ENCODE measurements at regions not wholly inside any gene's neighbourhood (a gene's known extent, or its start where the extent isn't known, plus 50 kb on each side); places are given as distances from the start of the nearest gene placed in this dataset.
"Not testable (repeated sequence)": the region's sequence is repeated elsewhere in the genome, so short reads cannot be mapped to it uniquely, and the experiment has no call there.

DNA sequence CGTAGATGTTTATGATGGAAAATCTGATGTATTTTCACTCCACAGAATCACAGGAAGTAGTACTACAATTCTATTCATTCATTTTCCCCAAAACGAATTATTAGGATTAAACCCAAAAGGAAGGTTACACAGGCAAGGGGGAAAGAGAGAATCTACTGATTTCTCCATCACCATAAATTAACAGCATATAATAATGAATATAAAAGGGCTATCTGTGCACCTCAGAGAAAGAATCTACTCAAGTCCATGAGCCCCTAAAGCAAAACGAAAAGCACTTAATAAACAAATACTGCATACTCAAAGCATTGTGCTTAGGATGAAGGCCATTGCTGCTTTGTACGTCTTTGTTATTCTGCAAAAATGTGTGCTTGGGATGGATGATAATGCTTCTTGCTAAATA lies 740.5 kb upstream of the SEMA6A start:
- Histone ChIP-seq H4K5ac (ENCODE audit: low read length) (no peak overlapping the region), H3K79me2 (ENCODE audit: control insufficient read depth, insufficient read depth, low read length) (no peaks in the 10 kb centered on the region), H2BK15ac (replicated peaks; ENCODE audit: low read depth) (no peak overlapping the region), H3K4me2 (ENCODE audit: low read length) (no peak overlapping the region), H3K9ac (ENCODE audit: low read length) (no peak overlapping the region), H3K4me1 (ENCODE audit: control insufficient read depth, low read depth, low read length) (no peaks in the 10 kb centered on the region), H3K23ac (ENCODE audit: low read length) (no peak overlapping the region), H2AK5ac (ENCODE audit: low read length) (no peak overlapping the region), H3K79me1 (ENCODE audit: low read length) (no peaks in the 10 kb centered on the region), H3K4me3 (ENCODE audit: low read length) (no peak overlapping the region), H3K27me3 (ENCODE audit: insufficient read depth, low read length, poor library complexity) (no peaks in the 10 kb centered on the region), H3K36me3 (ENCODE audit: control insufficient read depth, insufficient read depth, low read length) (no peaks in the 10 kb centered on the region), H3K18ac (ENCODE audit: low read length) (no peak overlapping the region), H4K8ac (ENCODE audit: low read depth, low read length) (no peak overlapping the region), H3K27ac (ENCODE audit: low read depth, low read length) (no peak overlapping the region), H3K56ac (ENCODE audit: low read length) (no peak overlapping the region), H2BK5ac (ENCODE audit: low read length) (no peak overlapping the region), H2BK120ac (ENCODE audit: low read depth, low read length) (no peak overlapping the region), H3K4ac (ENCODE audit: low read depth, low read length) (no peak overlapping the region)
- no peak for DNase-seq
- WGBS (ENCODE audit: extremely low coverage, insufficient coverage, low lambda C conversion rate) = no CpG with 5 or more reads among the region's 4 CpGs

DNA sequence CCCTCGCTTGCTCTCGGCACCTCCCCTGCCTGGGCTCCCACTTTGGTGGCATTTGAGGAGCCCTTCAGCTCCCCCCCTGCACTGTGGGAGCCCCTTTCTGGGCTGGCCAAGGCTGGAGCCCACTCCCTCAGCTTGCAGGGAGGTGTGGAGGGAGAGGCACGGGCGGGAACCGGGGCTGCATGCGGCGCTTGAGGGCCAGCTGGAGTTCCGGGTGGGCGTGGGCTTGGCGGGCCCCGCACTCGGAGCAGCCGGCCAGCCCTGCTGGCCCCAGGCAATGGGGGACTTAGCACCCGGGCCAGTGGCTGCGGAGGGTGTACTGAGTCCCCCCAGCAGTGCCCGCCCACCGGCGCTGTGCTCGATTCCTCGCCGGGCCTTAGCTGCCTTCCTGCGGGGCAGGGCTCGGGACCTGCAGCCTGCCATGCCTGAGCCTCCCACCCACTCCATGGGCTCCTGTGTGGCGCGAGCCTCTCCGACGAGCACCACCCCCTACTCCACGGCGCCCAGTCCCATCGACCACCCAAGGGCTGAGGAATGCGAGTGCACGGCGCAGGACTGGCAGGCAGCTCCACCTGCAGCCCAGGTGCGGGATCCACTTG lies 730.0 kb upstream of the SEMA6A start:
- H3K79me1 ChIP-seq (ENCODE audit: low read length); H3K4me1 ChIP-seq (ENCODE audit: control insufficient read depth, low read depth, low read length); H3K4me2 ChIP-seq (ENCODE audit: low read length); H2AK5ac ChIP-seq (ENCODE audit: low read length); H3K36me3 ChIP-seq (ENCODE audit: control insufficient read depth, insufficient read depth, low read length); H2BK5ac ChIP-seq (ENCODE audit: low read length); H2BK120ac ChIP-seq (ENCODE audit: low read depth, low read length); H3K9ac ChIP-seq (ENCODE audit: low read length); H3K4ac ChIP-seq (ENCODE audit: low read depth, low read length); H4K8ac ChIP-seq (ENCODE audit: low read depth, low read length); H3K18ac ChIP-seq (ENCODE audit: low read length); H4K5ac ChIP-seq (ENCODE audit: low read length); H3K23ac ChIP-seq (ENCODE audit: low read length); H2BK15ac ChIP-seq (replicated peaks; ENCODE audit: low read depth); H3K56ac ChIP-seq (ENCODE audit: low read length); DNase-seq; H3K27ac ChIP-seq (ENCODE audit: low read depth, low read length); H3K4me3 ChIP-seq (ENCODE audit: low read length); H3K27me3 ChIP-seq (ENCODE audit: insufficient read depth, low read length, poor library complexity); H3K79me2 ChIP-seq (ENCODE audit: control insufficient read depth, insufficient read depth, low read length): not testable (repeated sequence)
- WGBS (ENCODE audit: extremely low coverage, insufficient coverage, low lambda C conversion rate) = no CpG with 5 or more reads among the region's 34 CpGs

DNA sequence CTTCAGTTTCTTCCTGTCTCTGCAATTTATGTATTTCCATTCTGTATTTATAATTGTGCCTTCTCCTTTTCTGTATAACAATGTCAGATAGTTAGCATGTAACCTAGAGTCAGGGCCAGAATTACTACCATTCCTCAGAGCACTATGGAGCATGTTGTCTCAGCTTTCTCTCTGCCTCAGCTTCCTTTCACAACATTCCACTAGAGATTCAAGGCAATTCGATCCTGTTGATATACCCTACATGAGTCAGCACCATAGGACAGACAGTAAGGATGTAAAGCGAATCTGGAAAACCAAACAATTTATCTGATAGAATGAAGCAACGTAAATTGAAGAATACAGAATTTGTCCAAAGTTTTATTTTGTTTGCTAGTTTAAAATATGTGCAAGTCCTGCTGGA lies 728.3 kb upstream of the SEMA6A start:
- H3K79me1 ChIP-seq (ENCODE audit: low read length) = no peaks in the 10 kb centered on the region
- H4K5ac ChIP-seq (ENCODE audit: low read length) = no peak overlapping the region
- H3K4me1 ChIP-seq (ENCODE audit: control insufficient read depth, low read depth, low read length) = no peaks in the 10 kb centered on the region
- H3K4me3 ChIP-seq (ENCODE audit: low read length) = no peak overlapping the region
- H3K18ac ChIP-seq (ENCODE audit: low read length) = no peak overlapping the region
- no peak overlapping the region for H2BK5ac ChIP-seq (ENCODE audit: low read length)
- no peaks in the 10 kb centered on the region for H3K27me3 ChIP-seq (ENCODE audit: insufficient read depth, low read length, poor library complexity)
- no peaks in the 10 kb centered on the region for H3K36me3 ChIP-seq (ENCODE audit: control insufficient read depth, insufficient read depth, low read length)
- H3K4me2 ChIP-seq (ENCODE audit: low read length) = no peak overlapping the region
- no peak overlapping the region for H2BK120ac ChIP-seq (ENCODE audit: low read depth, low read length)
- no CpG with 5 or more reads among the region's 3 CpGs for WGBS (ENCODE audit: extremely low coverage, insufficient coverage, low lambda C conversion rate)
- H3K79me2 ChIP-seq (ENCODE audit: control insufficient read depth, insufficient read depth, low read length) = no peaks in the 10 kb centered on the region
- DNase-seq = peak; percentile 79
- no peak overlapping the region for H2AK5ac ChIP-seq (ENCODE audit: low read length)
- H3K23ac ChIP-seq (ENCODE audit: low read length) = no peak overlapping the region
- H4K8ac ChIP-seq (ENCODE audit: low read depth, low read length) = no peak overlapping the region
- no peak overlapping the region for H3K27ac ChIP-seq (ENCODE audit: low read depth, low read length)
- H3K4ac ChIP-seq (ENCODE audit: low read depth, low read length) = no peak overlapping the region
- H3K56ac ChIP-seq (ENCODE audit: low read length) = no peak overlapping the region
- H3K9ac ChIP-seq (ENCODE audit: low read length) = no peak overlapping the region
- no peak overlapping the region for H2BK15ac ChIP-seq (replicated peaks; ENCODE audit: low read depth)

DNA sequence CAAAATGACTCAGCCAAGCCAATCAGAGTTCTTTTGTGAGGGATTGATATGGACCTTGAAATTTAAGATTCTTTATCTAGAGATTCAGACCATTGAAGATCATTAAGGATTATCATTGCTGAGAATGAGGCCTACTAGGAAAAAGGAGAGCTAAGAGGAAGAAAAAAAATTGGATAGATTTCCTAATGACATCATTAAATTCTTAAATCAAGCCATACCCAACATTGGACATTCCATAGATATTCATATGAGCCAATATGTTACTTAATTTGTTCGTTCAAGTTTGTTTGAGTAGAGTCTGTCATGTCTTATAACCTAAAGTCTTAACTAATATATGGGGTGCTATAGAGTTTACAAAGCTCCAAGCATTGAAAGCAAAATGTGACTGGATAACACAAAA lies 727.9 kb upstream of the SEMA6A start:
- Histone ChIP-seq H3K27ac (ENCODE audit: low read depth, low read length) (no peak overlapping the region), H3K4me3 (ENCODE audit: low read length) (no peak overlapping the region), H2BK15ac (replicated peaks; ENCODE audit: low read depth) (no peak overlapping the region), H2BK120ac (ENCODE audit: low read depth, low read length) (no peak overlapping the region), H2BK5ac (ENCODE audit: low read length) (no peak overlapping the region), H3K79me2 (ENCODE audit: control insufficient read depth, insufficient read depth, low read length) (no peaks in the 10 kb centered on the region), H3K4me2 (ENCODE audit: low read length) (no peak overlapping the region), H3K27me3 (ENCODE audit: insufficient read depth, low read length, poor library complexity) (no peaks in the 10 kb centered on the region), H3K36me3 (ENCODE audit: control insufficient read depth, insufficient read depth, low read length) (no peaks in the 10 kb centered on the region), H3K79me1 (ENCODE audit: low read length) (no peaks in the 10 kb centered on the region), H3K4me1 (ENCODE audit: control insufficient read depth, low read depth, low read length) (no peaks in the 10 kb centered on the region), H3K23ac (ENCODE audit: low read length) (no peak overlapping the region), H3K4ac (ENCODE audit: low read depth, low read length) (no peak overlapping the region), H3K56ac (ENCODE audit: low read length) (no peak overlapping the region), H4K8ac (ENCODE audit: low read depth, low read length) (no peak overlapping the region), H3K9ac (ENCODE audit: low read length) (no peak overlapping the region), H4K5ac (ENCODE audit: low read length) (no peak overlapping the region), H3K18ac (ENCODE audit: low read length) (no peak overlapping the region), H2AK5ac (ENCODE audit: low read length) (no peak overlapping the region)
- WGBS (ENCODE audit: extremely low coverage, insufficient coverage, low lambda C conversion rate) = no CpG with 5 or more reads among the region's 1 CpG
- no peak for DNase-seq

DNA sequence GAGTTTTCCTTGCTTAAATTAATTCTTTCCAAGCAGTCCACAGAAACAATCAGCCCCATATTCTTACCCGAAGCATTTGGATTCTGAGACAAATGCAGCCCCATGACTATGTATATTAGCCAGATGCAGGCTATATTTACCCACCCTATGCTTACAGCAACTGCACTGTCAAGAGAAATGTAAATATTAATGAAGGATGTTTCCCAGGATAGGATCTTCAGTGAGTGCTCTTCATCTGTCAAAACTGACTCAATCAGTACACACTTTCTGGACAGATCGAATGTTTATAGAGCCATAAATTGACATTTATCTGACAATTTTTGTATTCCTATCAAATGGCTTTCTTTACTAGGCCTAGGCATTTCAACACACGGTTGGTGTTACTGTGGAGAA lies 725.3 kb upstream of the SEMA6A start:
- no peaks in the 10 kb centered on the region for H3K36me3 ChIP-seq (ENCODE audit: control insufficient read depth, insufficient read depth, low read length)
- WGBS (ENCODE audit: extremely low coverage, insufficient coverage, low lambda C conversion rate) = no CpG with 5 or more reads among the region's 3 CpGs

GRCh38 chr5:117299224-117299935 lies 724.8 kb upstream of the SEMA6A start:
- H3K27ac ChIP-seq (ENCODE audit: low read depth, low read length) = no peak overlapping the region
- H2BK5ac ChIP-seq (ENCODE audit: low read length) = no peak overlapping the region
- no peak overlapping the region for H3K4ac ChIP-seq (ENCODE audit: low read depth, low read length)
- H3K4me3 ChIP-seq (ENCODE audit: low read length) = no peak overlapping the region
- no peak overlapping the region for H3K56ac ChIP-seq (ENCODE audit: low read length)
- no peak overlapping the region for H3K9ac ChIP-seq (ENCODE audit: low read length)
- no peak overlapping the region for H4K8ac ChIP-seq (ENCODE audit: low read depth, low read length)
- H3K23ac ChIP-seq (ENCODE audit: low read length) = no peak overlapping the region
- no peaks in the 10 kb centered on the region for H3K79me2 ChIP-seq (ENCODE audit: control insufficient read depth, insufficient read depth, low read length)
- no peak overlapping the region for H4K5ac ChIP-seq (ENCODE audit: low read length)
- no peak for DNase-seq
- no peak overlapping the region for H2BK120ac ChIP-seq (ENCODE audit: low read depth, low read length)
- no peaks in the 10 kb centered on the region for H3K79me1 ChIP-seq (ENCODE audit: low read length)
- WGBS (ENCODE audit: extremely low coverage, insufficient coverage, low lambda C conversion rate) = no CpG with 5 or more reads among the region's 5 CpGs
- no peaks in the 10 kb centered on the region for H3K4me1 ChIP-seq (ENCODE audit: control insufficient read depth, low read depth, low read length)
- no peak overlapping the region for H3K4me2 ChIP-seq (ENCODE audit: low read length)
- H2BK15ac ChIP-seq (replicated peaks; ENCODE audit: low read depth) = no peak overlapping the region
- H2AK5ac ChIP-seq (ENCODE audit: low read length) = no peak overlapping the region
- H3K18ac ChIP-seq (ENCODE audit: low read length) = peak overlapping the region; percentile 39
- H3K36me3 ChIP-seq (ENCODE audit: control insufficient read depth, insufficient read depth, low read length) = no peaks in the 10 kb centered on the region
- H3K27me3 ChIP-seq (ENCODE audit: insufficient read depth, low read length, poor library complexity) = no peaks in the 10 kb centered on the region

More for the DNA sequence above, 725.3 kb upstream of the SEMA6A start:
- no peak overlapping the region for H3K4ac ChIP-seq (ENCODE audit: low read depth, low read length)
- no peak overlapping the region for H3K4me3 ChIP-seq (ENCODE audit: low read length)
- no peak overlapping the region for H2BK15ac ChIP-seq (replicated peaks; ENCODE audit: low read depth)
- no peak overlapping the region for H2BK5ac ChIP-seq (ENCODE audit: low read length)
- H3K18ac ChIP-seq (ENCODE audit: low read length) = no peak overlapping the region
- H3K4me1 ChIP-seq (ENCODE audit: control insufficient read depth, low read depth, low read length) = no peaks in the 10 kb centered on the region
- no peak overlapping the region for H2AK5ac ChIP-seq (ENCODE audit: low read length)
- H4K5ac ChIP-seq (ENCODE audit: low read length) = no peak overlapping the region
- H3K56ac ChIP-seq (ENCODE audit: low read length) = no peak overlapping the region
- no peak overlapping the region for H3K23ac ChIP-seq (ENCODE audit: low read length)
- H4K8ac ChIP-seq (ENCODE audit: low read depth, low read length) = no peak overlapping the region
- H3K79me2 ChIP-seq (ENCODE audit: control insufficient read depth, insufficient read depth, low read length) = no peaks in the 10 kb centered on the region
- H3K79me1 ChIP-seq (ENCODE audit: low read length) = no peaks in the 10 kb centered on the region
- no peak for DNase-seq
- no peak overlapping the region for H2BK120ac ChIP-seq (ENCODE audit: low read depth, low read length)
- H3K27me3 ChIP-seq (ENCODE audit: insufficient read depth, low read length, poor library complexity) = no peaks in the 10 kb centered on the region
- no peak overlapping the region for H3K27ac ChIP-seq (ENCODE audit: low read depth, low read length)
- no peak overlapping the region for H3K4me2 ChIP-seq (ENCODE audit: low read length)
- H3K9ac ChIP-seq (ENCODE audit: low read length) = no peak overlapping the region
